A549 (cell line): ENCODE measurements at regions not wholly inside any gene's neighbourhood (a gene's known extent, or its start where the extent isn't known, plus 50 kb on each side); places are given as distances from the start of the nearest gene placed in this dataset.

Source experiments
- CHD2 ChIP-seq: fragments of 150-350 bp; IDR thresholded peaks from 2 replicates; pipeline ENCODE4 v1.6.1; 2014; ENCODE audit warnings: low read length; ENCODE audit not compliant: partially characterized antibody
- CTCF ChIP-seq: fragments of >200 bp; sonication (Bioruptor Twin); formaldehyde crosslinking; IDR thresholded peaks from 3 replicates; pipeline ENCODE4 v1.5.1; 2016
- EHMT2 ChIP-seq: fragments of 200-600 bp; sonication (generic); IDR thresholded peaks from 2 replicates; pipeline ENCODE4 v1.6.1; 2016; ENCODE audit warnings: antibody characterized with exemption, low read depth, mild to moderate bottlenecking, moderate library complexity
- EP300 ChIP-seq, 2 experiments: fragments of >200 bp; sonication (Bioruptor Twin); formaldehyde crosslinking; IDR thresholded peaks; 2 replicates in 1 of 2; 3 replicates in 1 of 2; pipeline ENCODE4 v1.6.1; 2016 to 2017
- ESRRA ChIP-seq: fragments of 150-350 bp; IDR thresholded peaks from 2 replicates; pipeline ENCODE4 v1.6.1; 2014; ENCODE audit warnings: mild to moderate bottlenecking, low read length, borderline replicate concordance
- MAFK ChIP-seq: fragments of 450-650 bp; IDR thresholded peaks from 2 replicates; pipeline ENCODE4 v1.6.1; 2014; ENCODE audit not compliant: partially characterized antibody
- MAX ChIP-seq: IDR thresholded peaks from 2 replicates; pipeline ENCODE4 v1.6.1; 2012
- MYC ChIP-seq: IDR thresholded peaks from 2 replicates; pipeline ENCODE4 v1.6.1; 2012; ENCODE audit warnings: mild to moderate bottlenecking, inconsistent platforms, low read length, improper control_type of control experiment, borderline replicate concordance
- PBX3 ChIP-seq: IDR thresholded peaks from 2 replicates; pipeline ENCODE4 v1.6.1; 2012
- POLR2A ChIP-seq: IDR thresholded peaks from 2 replicates; pipeline ENCODE4 v1.6.1; 2012; ENCODE audit warnings: mild to moderate bottlenecking, low read length
- REST ChIP-seq: fragments of 200-600 bp; sonication (generic); IDR thresholded peaks from 2 replicates; pipeline ENCODE4 v1.6.1; 2016; ENCODE audit warnings: antibody characterized with exemption, mild to moderate bottlenecking, moderate library complexity
- TP53 ChIP-seq: fragments of 250-450 bp; sonication (Bioruptor Pico); IDR thresholded peaks from 2 replicates; pipeline ENCODE4 v1.5.0; 2021; ENCODE audit warnings: mild to moderate bottlenecking, moderate library complexity

- TF ChIP-seq REST (no peak), EHMT2 (no peak), EP300 (IDR thresholded peaks at IDR 0.05) (no peak), MAX (no peak), CTCF (no peak), TP53 (CRISPR knock-in tag) (no peak), ESRRA (no peak), PBX3 (no peak), MAFK (no peak), MYC (no peak), POLR2A (no peak), CHD2 (no peak)
Observed at GRCh38 chr12:3416159-3416558, 74.8 kb upstream of the PRMT8 start.
